H1 (cell line): ENCODE measurements at regions not wholly inside any gene's neighbourhood (a gene's known extent, or its start where the extent isn't known, plus 50 kb on each side); places are given as distances from the start of the nearest gene placed in this dataset.

Experiments used
- ASH2L ChIP-seq: fragments of 200-600, 300-600 bp; sonication (generic); IDR thresholded peaks from one replicate; pipeline ENCODE4 v1.7.1; 2017; ENCODE audit warnings: low read length
- BACH1 ChIP-seq: IDR thresholded peaks from 2 replicates; pipeline ENCODE4 v1.6.1; 2012; ENCODE audit warnings: low read length, improper control_type of control experiment
- BRCA1 ChIP-seq: IDR thresholded peaks from 2 replicates; pipeline ENCODE4 v1.6.1; 2012; ENCODE audit warnings: low read depth, low read length, improper control_type of control experiment
- CHD7 ChIP-seq: fragments of 300-600 bp; sonication (generic); IDR thresholded peaks from 2 replicates; pipeline ENCODE4 v1.7.1; 2012; ENCODE audit warnings: low read length, moderate library complexity, mild to moderate bottlenecking, inconsistent platforms; ENCODE audit not compliant: insufficient replicate concordance
- CREB1 ChIP-seq: IDR thresholded peaks from 2 replicates; pipeline ENCODE4 v1.6.1; 2012; ENCODE audit warnings: inconsistent platforms
- EGR1 ChIP-seq: IDR thresholded peaks from 2 replicates; pipeline ENCODE4 v1.6.1; 2011; ENCODE audit warnings: low read depth, low read length, borderline replicate concordance
- HDAC6 ChIP-seq: IDR thresholded peaks from one replicate; pipeline ENCODE4 v1.7.1; 2012; ENCODE audit warnings: low read depth, mild to moderate bottlenecking, inconsistent platforms, low read length, moderate library complexity
- KDM5A ChIP-seq: fragments of 200-600 bp; IDR thresholded peaks from 2 replicates; pipeline ENCODE4 v1.7.1; 2012; ENCODE audit warnings: mild to moderate bottlenecking, low read length, inconsistent platforms, mixed read lengths
- RAD21 ChIP-seq, 2 experiments: IDR thresholded peaks in 1 of 2; conservative IDR thresholded peaks in 1 of 2; 2 replicates each; pipeline ENCODE4 v1.6.1; 2011; ENCODE audit warnings: low read depth in 2 of 2, low read length in 2 of 2, improper control_type of control experiment in 1 of 2, inconsistent platforms in 1 of 2, mild to moderate bottlenecking in 1 of 2, moderate library complexity in 1 of 2
- RNF2 ChIP-seq: fragments of 200-900, 300-1000 bp; sonication (generic); IDR thresholded peaks from 2 replicates; pipeline ENCODE4 v1.7.1; 2016; ENCODE audit warnings: borderline replicate concordance, low read depth, mild to moderate bottlenecking, antibody characterized with exemption, low read length; ENCODE audit not compliant: poor library complexity, severe bottlenecking; ENCODE audit errors: missing control alignments
- SUZ12 ChIP-seq: fragments of 200-600 bp; sonication (generic); IDR thresholded peaks from 2 replicates; pipeline ENCODE4 v1.6.1; 2012; ENCODE audit warnings: mild to moderate bottlenecking, inconsistent platforms, low read length, moderate library complexity, mixed read lengths
- YY1 ChIP-seq: IDR thresholded peaks from 2 replicates; pipeline ENCODE4 v1.6.1; 2011; ENCODE audit warnings: low read depth, mild to moderate bottlenecking, low read length

GRCh38 chr1:185377831-185378230 is 60.8 kb upstream of the IVNS1ABP start (continued):
- TF ChIP-seq CHD7 (no peak), RNF2 (no peak), RAD21 (IDR thresholded peaks at IDR 0.05 in 1 of 2, conservative IDR thresholded peaks at IDR 0.05 in 1 of 2; ENCODE audit: low read depth in 2 of 2, low read length in 2 of 2) (no peak), CREB1 (no peak), SUZ12 (no peak), KDM5A (no peak), EGR1 (no peak), YY1 (no peak), BRCA1 (no peak), ASH2L (no peak), BACH1 (no peak), HDAC6 (no peak)
